ENCODE measurements at regions not wholly inside any gene's neighbourhood (a gene's known extent, or its start where the extent isn't known, plus 50 kb on each side); places are given as distances from the start of the nearest gene placed in this dataset.

DNA sequence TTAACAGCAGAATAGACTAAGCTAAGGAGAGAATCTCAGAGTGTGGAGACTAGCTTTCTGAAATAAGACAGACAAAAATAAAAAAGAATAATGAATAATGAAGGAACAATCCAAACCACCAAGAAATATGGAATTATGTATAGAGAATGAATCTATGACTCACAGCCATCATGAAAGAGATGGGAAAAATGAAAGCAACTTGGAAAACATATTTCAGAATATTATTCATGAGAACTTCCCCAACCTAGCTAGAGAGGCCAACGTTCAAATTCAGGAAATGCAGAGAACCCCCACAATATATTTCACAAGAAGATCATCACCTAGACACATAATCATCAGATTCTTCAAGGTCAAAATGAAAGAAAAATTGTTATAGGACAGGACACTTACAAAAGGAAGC is 349.0 kb upstream of the MPDZ start:
- no peak overlapping the region for H3K27ac ChIP-seq (ENCODE audit: insufficient read depth, low read depth, low read length)
- H3K9me3 ChIP-seq (replicated peaks; ENCODE audit: control insufficient read depth, insufficient read depth, low read length) = no peaks in the 10 kb centered on the region
- intact Hi-C loops (cut with micrococcal nuclease) (no loop called here), dilution Hi-C loops (cut with MboI; ENCODE audit: extremely low pct_ligation_motif_present, low sequenced_read_pairs) (no loop called here)
- H3K4me1 ChIP-seq (ENCODE audit: control insufficient read depth, extremely low read depth, insufficient read depth, low read length) = no peaks in the 10 kb centered on the region
- H3K36me3 ChIP-seq (ENCODE audit: control insufficient read depth in 2 of 2, extremely low read depth in 1 of 2, insufficient read depth in 2 of 2, low read length in 2 of 2) = no peaks in the 10 kb centered on the region
- H3K9ac ChIP-seq (replicated peaks; ENCODE audit: extremely low read depth, insufficient read depth, low read length) = no peak overlapping the region
- FAIRE-seq (no peak), DNase-seq (ENCODE audit: low read depth, low spot score) (no peak)
- H4K20me1 ChIP-seq (replicated peaks; ENCODE audit: control insufficient read depth, extremely low read depth, insufficient read depth, low read length) = no peaks in the 10 kb centered on the region
- no TSS peak for BruUV-seq (replicated peaks)
- TF ChIP-seq FOS (IDR thresholded peaks at IDR 0.05; ENCODE audit: borderline replicate concordance, insufficient read depth, low read length) (no peak), POLR2AphosphoS5 (IDR thresholded peaks at IDR 0.05; ENCODE audit: insufficient read depth, low read depth, low read length) (no peak), GATA2 (IDR thresholded peaks at IDR 0.05; ENCODE audit: insufficient read depth, insufficient read length, low read depth, low read length) (no peak), MYC (IDR thresholded peaks at IDR 0.05; ENCODE audit: low read depth, low read length) (no peak), POLR2A (IDR thresholded peaks at IDR 0.05; ENCODE audit: low read depth, low read length) (no peak), JUN (IDR thresholded peaks at IDR 0.05; ENCODE audit: borderline replicate concordance, insufficient read depth, insufficient read length, low read depth) (no peak), EZH2 (IDR thresholded peaks at IDR 0.05; ENCODE audit: borderline replicate concordance, low read depth, low read length, severe bottlenecking) (no peak)
- TF ChIP-seq, protein P1, sequence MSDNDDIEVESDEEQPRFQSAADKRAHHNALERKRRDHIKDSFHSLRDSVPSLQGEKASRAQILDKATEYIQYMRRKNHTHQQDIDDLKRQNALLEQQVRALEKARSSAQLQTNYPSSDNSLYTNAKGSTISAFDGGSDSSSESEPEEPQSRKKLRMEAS (IDR thresholded peaks at IDR 0.05; ENCODE audit: insufficient read depth, insufficient read length) = no peak
- TF ChIP-seq, protein P2, sequence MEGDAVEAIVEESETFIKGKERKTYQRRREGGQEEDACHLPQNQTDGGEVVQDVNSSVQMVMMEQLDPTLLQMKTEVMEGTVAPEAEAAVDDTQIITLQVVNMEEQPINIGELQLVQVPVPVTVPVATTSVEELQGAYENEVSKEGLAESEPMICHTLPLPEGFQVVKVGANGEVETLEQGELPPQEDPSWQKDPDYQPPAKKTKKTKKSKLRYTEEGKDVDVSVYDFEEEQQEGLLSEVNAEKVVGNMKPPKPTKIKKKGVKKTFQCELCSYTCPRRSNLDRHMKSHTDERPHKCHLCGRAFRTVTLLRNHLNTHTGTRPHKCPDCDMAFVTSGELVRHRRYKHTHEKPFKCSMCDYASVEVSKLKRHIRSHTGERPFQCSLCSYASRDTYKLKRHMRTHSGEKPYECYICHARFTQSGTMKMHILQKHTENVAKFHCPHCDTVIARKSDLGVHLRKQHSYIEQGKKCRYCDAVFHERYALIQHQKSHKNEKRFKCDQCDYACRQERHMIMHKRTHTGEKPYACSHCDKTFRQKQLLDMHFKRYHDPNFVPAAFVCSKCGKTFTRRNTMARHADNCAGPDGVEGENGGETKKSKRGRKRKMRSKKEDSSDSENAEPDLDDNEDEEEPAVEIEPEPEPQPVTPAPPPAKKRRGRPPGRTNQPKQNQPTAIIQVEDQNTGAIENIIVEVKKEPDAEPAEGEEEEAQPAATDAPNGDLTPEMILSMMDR (IDR thresholded peaks at IDR 0.05; ENCODE audit: extremely low read depth in 1 of 2, insufficient read depth in 1 of 2, low read depth in 1 of 2, low read length in 2 of 2) = no peak
- no peaks in the 10 kb centered on the region for H3K79me2 ChIP-seq (ENCODE audit: control insufficient read depth, insufficient read depth, low read length)
- no peaks in the 10 kb centered on the region for H3K27me3 ChIP-seq (ENCODE audit: control insufficient read depth in 2 of 2, insufficient read depth in 2 of 2, low read length in 2 of 2)
- ChIA-PET CTCF (interaction anchor here (0.9 kb wide), 1 partner anchor 43 kb away, joined by 3 read pairs; no protein-coding TSS in a partner anchor), POLR2A (no interaction called here)
- H2AFZ ChIP-seq (ENCODE audit: low read depth, low read length) = no peak overlapping the region
- no peak overlapping the region for H3K4me2 ChIP-seq (ENCODE audit: insufficient read depth, low read length)
- no peak overlapping the region for H3K4me3 ChIP-seq (replicated peaks in 1 of 3; ENCODE audit: insufficient read depth in 1 of 3, low read depth in 1 of 3, low read length in 3 of 3)
- H3K9me1 ChIP-seq (replicated peaks; ENCODE audit: control insufficient read depth, extremely low read depth, insufficient read depth, low read length) = no peaks in the 10 kb centered on the region

All from endothelial cell of umbilical vein (primary cell).